GM12891 (cell line): ENCODE measurements at regions not wholly inside any gene's neighbourhood (a gene's known extent, or its start where the extent isn't known, plus 50 kb on each side); places are given as distances from the start of the nearest gene placed in this dataset.

Source experiments
- PAX5 ChIP-seq: IDR thresholded peaks from 2 replicates; pipeline ENCODE4 v1.6.1; 2011; ENCODE audit warnings: low read length, moderate library complexity, mild to moderate bottlenecking; ENCODE audit not compliant: insufficient read depth, severe bottlenecking
- POLR2A ChIP-seq: IDR thresholded peaks from 2 replicates; pipeline ENCODE4 v1.6.1; 2011; ENCODE audit warnings: low read depth, low read length, control low read depth
- POLR2AphosphoS5 ChIP-seq: IDR thresholded peaks from 2 replicates; pipeline ENCODE4 v1.6.1; 2011; ENCODE audit warnings: low read depth, low read length, control low read depth
- TAF1 ChIP-seq: IDR thresholded peaks from 2 replicates; pipeline ENCODE4 v1.6.1; 2011; ENCODE audit warnings: low read depth, low read length, control low read depth

GRCh38 chr6:140140891-140141290 is 766.4 kb upstream of the CITED2 start:
- TF ChIP-seq POLR2A (no peak), POLR2AphosphoS5 (no peak), TAF1 (no peak), PAX5 (no peak)
